ENCODE measurements at regions not wholly inside any gene's neighbourhood (a gene's known extent, or its start where the extent isn't known, plus 50 kb on each side); places are given as distances from the start of the nearest gene placed in this dataset.

GRCh38 chr5:142500227-142500905 lies 175.5 kb upstream of the SPRY4 start:
- Histone ChIP-seq H3K27me3 (replicated peaks; ENCODE audit: insufficient read depth) (no peaks in the 10 kb centered on the region), H3K27ac (no peak overlapping the region), H3K36me3 (no peaks in the 10 kb centered on the region), H3K9me3 (no peaks in the 10 kb centered on the region), H3K4me1 (ENCODE audit: control insufficient read depth in 1 of 2, low read depth in 2 of 2) (peaks cover 0 to 13% of the 10 kb centered on the region in 2 donors), H3K4me3 (no peak overlapping the region)
- DNase-seq (ENCODE audit: low spot score) (no peak), ATAC-seq (ENCODE audit: insufficient number of reproducible peaks, low FRiP score, low read depth) (no peak)
- no peak for TF ChIP-seq CTCF (IDR thresholded peaks at IDR 0.05)

DNA sequence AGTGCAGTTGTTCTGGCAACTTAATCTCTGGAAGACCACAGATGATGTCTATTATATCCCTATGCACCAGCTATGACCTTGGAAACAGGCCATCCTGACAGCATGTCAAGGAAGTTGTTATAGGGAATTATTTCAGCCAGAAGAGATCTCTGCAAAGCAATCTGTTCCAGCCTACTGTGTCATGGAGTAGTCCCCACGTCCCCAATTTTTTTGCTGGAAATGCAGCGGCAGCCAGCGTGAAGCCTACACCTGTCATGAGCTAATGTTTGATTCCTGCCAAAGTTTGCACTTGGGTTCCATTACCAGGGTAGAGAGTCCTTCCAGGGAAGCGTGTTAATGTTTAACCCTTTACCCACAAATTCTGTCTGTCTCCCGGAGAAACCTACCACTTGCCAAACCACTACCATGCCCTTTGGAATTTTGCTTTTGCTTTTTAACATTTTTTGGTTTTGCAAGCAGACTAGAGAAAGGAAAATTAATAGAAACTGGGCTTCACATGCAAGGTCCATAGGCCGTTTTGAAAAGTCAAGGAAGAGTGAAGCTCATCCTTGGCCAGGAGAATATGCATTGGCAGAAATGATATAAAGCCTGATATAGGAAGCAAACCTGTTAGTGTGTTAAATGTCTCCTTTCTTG lies 174.9 kb upstream of the SPRY4 start:
- H3K4me1 ChIP-seq (ENCODE audit: control insufficient read depth in 1 of 2, low read depth in 2 of 2), result peaks cover 3 to 20% of the 10 kb centered on the region in 2 donors
- ATAC-seq (ENCODE audit: insufficient number of reproducible peaks, low FRiP score, low read depth) (no peak), DNase-seq (ENCODE audit: low spot score) (no peak)
- H3K27ac ChIP-seq, result no peak overlapping the region
- H3K27me3 ChIP-seq (replicated peaks; ENCODE audit: insufficient read depth), result no peaks in the 10 kb centered on the region
- no peaks in the 10 kb centered on the region for H3K9me3 ChIP-seq
- H3K4me3 ChIP-seq, result no peak overlapping the region
- H3K36me3 ChIP-seq, result no peaks in the 10 kb centered on the region
- no peak for TF ChIP-seq CTCF (IDR thresholded peaks at IDR 0.05)

DNA sequence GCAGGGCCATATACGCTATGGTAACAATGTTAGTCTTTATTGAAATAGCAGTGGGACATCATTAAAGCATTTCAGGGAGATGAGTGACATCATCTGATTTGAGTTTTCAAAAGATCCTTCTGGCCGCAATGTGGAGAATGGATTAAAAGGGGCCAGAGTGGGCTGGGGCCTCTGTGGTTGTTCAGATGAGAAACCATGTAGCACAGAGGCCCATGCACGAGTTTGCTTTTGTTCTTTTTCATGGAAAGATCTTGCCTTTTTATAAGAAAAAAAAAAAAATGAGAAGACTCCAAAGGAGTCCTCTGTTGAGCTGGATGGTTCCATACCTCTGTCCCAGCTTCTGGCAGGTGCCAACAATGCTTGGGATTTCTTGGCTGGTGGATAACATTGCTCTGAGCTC lies 173.5 kb upstream of the SPRY4 start:
- DNase-seq (ENCODE audit: low spot score), result no peak

DNA sequence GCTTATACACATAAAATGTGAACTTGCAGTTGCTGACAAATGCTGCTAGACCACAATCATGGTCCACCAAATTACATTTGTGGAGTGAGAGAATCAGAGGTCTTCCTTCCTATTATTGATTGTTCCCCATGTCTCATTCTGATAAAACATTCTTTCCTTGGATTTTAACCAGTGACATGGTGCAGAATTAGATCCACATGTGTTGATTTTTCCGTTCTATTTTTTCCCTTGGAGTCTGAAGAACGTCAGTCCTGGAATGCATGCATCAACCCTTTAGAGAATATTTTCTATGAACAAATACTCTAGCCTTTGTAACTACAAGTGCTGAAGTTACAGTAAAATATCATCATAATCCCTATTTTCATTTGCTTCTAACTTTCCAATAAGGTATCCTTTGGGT lies 170.7 kb upstream of the SPRY4 start:
- ATAC-seq (ENCODE audit: insufficient number of reproducible peaks, low FRiP score, low read depth), result no peak
- H3K4me3 ChIP-seq, result no peak overlapping the region
- H3K9me3 ChIP-seq, result no peaks in the 10 kb centered on the region
- H3K27me3 ChIP-seq (replicated peaks; ENCODE audit: insufficient read depth), result no peaks in the 10 kb centered on the region
- peaks cover 16 to 41% of the 10 kb centered on the region in 2 donors for H3K4me1 ChIP-seq (ENCODE audit: control insufficient read depth in 1 of 2, low read depth in 2 of 2)
- TF ChIP-seq CTCF (IDR thresholded peaks at IDR 0.05), result no peak
- no peaks in the 10 kb centered on the region for H3K36me3 ChIP-seq
- no peak for DNase-seq (ENCODE audit: low spot score)
- peak overlapping the region in 1 of 2 donors; percentile 0 for H3K27ac ChIP-seq

More for the DNA sequence above, 173.5 kb upstream of the SPRY4 start:
- TF ChIP-seq CTCF (IDR thresholded peaks at IDR 0.05), result no peak
- Histone ChIP-seq H3K36me3 (no peaks in the 10 kb centered on the region), H3K27me3 (replicated peaks; ENCODE audit: insufficient read depth) (no peaks in the 10 kb centered on the region), H3K9me3 (no peaks in the 10 kb centered on the region), H3K27ac (no peak overlapping the region), H3K4me3 (no peak overlapping the region), H3K4me1 (ENCODE audit: control insufficient read depth in 1 of 2, low read depth in 2 of 2) (peaks cover 5 to 32% of the 10 kb centered on the region in 2 donors)
- no peak for ATAC-seq (ENCODE audit: insufficient number of reproducible peaks, low FRiP score, low read depth)

GRCh38 chr5:142493875-142494518 lies 169.2 kb upstream of the SPRY4 start:
- H3K27ac ChIP-seq, result no peak overlapping the region
- H3K9me3 ChIP-seq, result no peaks in the 10 kb centered on the region
- H3K27me3 ChIP-seq (replicated peaks; ENCODE audit: insufficient read depth), result no peaks in the 10 kb centered on the region
- no peak for ATAC-seq (ENCODE audit: insufficient number of reproducible peaks, low FRiP score, low read depth)
- no peaks in the 10 kb centered on the region for H3K36me3 ChIP-seq
- no peak for TF ChIP-seq CTCF (IDR thresholded peaks at IDR 0.05)
- DNase-seq (ENCODE audit: low spot score), result no peak
- peaks cover 16 to 41% of the 10 kb centered on the region in 2 donors for H3K4me1 ChIP-seq (ENCODE audit: control insufficient read depth in 1 of 2, low read depth in 2 of 2)
- H3K4me3 ChIP-seq, result no peak overlapping the region
